HL-60 (cell line): ENCODE measurements at regions not wholly inside any gene's neighbourhood (a gene's known extent, or its start where the extent isn't known, plus 50 kb on each side); places are given as distances from the start of the nearest gene placed in this dataset.

Experiments
- DNase-seq, 2 experiments: peaks; one replicate each; pipeline ENCODE4 v3.0.0-alpha.2; 2010 to 2020; ENCODE audit warnings: low read depth in 1 of 2, low spot score in 1 of 2
- H3K27ac ChIP-seq: fragments of 250-450 bp; sonication (Bioruptor Pico); replicated peaks from 2 replicates; pipeline ENCODE4 v1.5.1; 2020; ENCODE audit warnings: mild to moderate bottlenecking, moderate library complexity
- H3K27me3 ChIP-seq: fragments of 250-450 bp; sonication (Bioruptor Pico); 2 replicates; pipeline ENCODE4 v1.5.1; 2021; ENCODE audit warnings: mild to moderate bottlenecking, moderate library complexity; ENCODE audit not compliant: insufficient read depth, poor library complexity, severe bottlenecking
- H3K4me3 ChIP-seq: replicated peaks from 2 replicates; pipeline ENCODE4 v1.5.1; 2011; ENCODE audit warnings: mild to moderate bottlenecking, control low read depth, low read length; ENCODE audit not compliant: insufficient read depth
- GABPA ChIP-seq: IDR thresholded peaks from 2 replicates; pipeline ENCODE4 v1.6.1; 2012; ENCODE audit warnings: low read depth
- POLR2AphosphoS5 ChIP-seq: IDR thresholded peaks from 2 replicates; pipeline ENCODE4 v1.6.1; 2012; ENCODE audit warnings: low read depth
- SPI1 ChIP-seq: IDR thresholded peaks from 2 replicates; pipeline ENCODE4 v1.6.1; 2012; ENCODE audit warnings: low read depth, mild to moderate bottlenecking, borderline replicate concordance
- TF ChIP-seq, protein P1 (sequence below): IDR thresholded peaks from 2 replicates; pipeline ENCODE4 v1.6.1; 2012; ENCODE audit warnings: low read depth; ENCODE audit not compliant: insufficient replicate concordance
- TF ChIP-seq, protein P2 (sequence below): IDR thresholded peaks from one replicate; pipeline ENCODE4 v1.5.1; 2011; ENCODE audit warnings: low read length, control low read depth, inconsistent platforms; ENCODE audit not compliant: insufficient read depth

DNA sequence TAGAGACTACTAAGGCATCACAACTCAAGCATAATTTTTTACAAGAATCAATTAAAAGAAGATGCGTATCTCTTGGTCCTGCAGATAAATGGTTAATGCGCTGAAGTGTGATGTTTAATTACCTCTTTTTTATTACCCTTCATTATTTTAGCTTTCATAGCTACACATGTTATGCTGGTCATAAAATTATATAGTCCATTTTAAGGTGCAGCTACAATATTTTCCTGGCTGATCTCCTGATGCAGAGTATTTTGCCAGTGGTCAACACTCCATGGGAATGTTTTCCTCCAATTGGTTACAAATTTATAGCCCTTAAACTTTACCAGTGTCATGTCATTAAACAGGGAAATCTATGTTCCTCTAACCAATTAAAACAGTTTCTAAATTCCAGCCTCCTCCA lies 1617.2 kb downstream of the PCDH7 start:
- TF ChIP-seq GABPA: no peak
- no peak for TF ChIP-seq POLR2AphosphoS5
- TF ChIP-seq, protein P1, sequence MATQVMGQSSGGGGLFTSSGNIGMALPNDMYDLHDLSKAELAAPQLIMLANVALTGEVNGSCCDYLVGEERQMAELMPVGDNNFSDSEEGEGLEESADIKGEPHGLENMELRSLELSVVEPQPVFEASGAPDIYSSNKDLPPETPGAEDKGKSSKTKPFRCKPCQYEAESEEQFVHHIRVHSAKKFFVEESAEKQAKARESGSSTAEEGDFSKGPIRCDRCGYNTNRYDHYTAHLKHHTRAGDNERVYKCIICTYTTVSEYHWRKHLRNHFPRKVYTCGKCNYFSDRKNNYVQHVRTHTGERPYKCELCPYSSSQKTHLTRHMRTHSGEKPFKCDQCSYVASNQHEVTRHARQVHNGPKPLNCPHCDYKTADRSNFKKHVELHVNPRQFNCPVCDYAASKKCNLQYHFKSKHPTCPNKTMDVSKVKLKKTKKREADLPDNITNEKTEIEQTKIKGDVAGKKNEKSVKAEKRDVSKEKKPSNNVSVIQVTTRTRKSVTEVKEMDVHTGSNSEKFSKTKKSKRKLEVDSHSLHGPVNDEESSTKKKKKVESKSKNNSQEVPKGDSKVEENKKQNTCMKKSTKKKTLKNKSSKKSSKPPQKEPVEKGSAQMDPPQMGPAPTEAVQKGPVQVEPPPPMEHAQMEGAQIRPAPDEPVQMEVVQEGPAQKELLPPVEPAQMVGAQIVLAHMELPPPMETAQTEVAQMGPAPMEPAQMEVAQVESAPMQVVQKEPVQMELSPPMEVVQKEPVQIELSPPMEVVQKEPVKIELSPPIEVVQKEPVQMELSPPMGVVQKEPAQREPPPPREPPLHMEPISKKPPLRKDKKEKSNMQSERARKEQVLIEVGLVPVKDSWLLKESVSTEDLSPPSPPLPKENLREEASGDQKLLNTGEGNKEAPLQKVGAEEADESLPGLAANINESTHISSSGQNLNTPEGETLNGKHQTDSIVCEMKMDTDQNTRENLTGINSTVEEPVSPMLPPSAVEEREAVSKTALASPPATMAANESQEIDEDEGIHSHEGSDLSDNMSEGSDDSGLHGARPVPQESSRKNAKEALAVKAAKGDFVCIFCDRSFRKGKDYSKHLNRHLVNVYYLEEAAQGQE: no peak
- TF ChIP-seq SPI1: no peak
- TF ChIP-seq, protein P2, sequence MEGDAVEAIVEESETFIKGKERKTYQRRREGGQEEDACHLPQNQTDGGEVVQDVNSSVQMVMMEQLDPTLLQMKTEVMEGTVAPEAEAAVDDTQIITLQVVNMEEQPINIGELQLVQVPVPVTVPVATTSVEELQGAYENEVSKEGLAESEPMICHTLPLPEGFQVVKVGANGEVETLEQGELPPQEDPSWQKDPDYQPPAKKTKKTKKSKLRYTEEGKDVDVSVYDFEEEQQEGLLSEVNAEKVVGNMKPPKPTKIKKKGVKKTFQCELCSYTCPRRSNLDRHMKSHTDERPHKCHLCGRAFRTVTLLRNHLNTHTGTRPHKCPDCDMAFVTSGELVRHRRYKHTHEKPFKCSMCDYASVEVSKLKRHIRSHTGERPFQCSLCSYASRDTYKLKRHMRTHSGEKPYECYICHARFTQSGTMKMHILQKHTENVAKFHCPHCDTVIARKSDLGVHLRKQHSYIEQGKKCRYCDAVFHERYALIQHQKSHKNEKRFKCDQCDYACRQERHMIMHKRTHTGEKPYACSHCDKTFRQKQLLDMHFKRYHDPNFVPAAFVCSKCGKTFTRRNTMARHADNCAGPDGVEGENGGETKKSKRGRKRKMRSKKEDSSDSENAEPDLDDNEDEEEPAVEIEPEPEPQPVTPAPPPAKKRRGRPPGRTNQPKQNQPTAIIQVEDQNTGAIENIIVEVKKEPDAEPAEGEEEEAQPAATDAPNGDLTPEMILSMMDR: no peak
- Histone ChIP-seq H3K27me3 (no peaks in the 10 kb centered on the region), H3K27ac (no peak overlapping the region), H3K4me3 (no peak overlapping the region)
- DNase-seq: no peak

DNA sequence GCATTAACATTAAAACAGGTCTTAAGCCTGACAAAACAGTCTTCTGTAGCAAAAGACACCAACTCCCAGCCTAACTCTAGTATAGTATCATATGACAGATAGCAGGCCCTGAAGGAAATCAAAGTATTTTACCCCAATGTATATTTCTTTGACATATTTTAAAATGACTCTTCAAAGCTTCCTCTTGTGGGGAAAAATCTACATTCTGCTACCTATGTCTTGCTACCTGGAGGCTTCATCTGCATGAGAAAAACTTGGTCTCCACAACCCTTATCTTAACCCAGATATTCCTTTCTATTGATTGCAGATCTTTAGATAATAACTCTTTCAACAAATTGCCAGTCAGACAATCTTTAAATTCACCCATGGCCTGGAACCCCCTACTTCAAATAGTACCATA lies 1620.4 kb downstream of the PCDH7 start:
- TF ChIP-seq, protein P1: no peak
- TF ChIP-seq POLR2AphosphoS5 (no peak), SPI1 (no peak), GABPA (no peak)
- TF ChIP-seq, protein P2: no peak
- H3K27ac ChIP-seq: no peak overlapping the region
- no peaks in the 10 kb centered on the region for H3K27me3 ChIP-seq
- no peak overlapping the region for H3K4me3 ChIP-seq
- no peak for DNase-seq

DNA sequence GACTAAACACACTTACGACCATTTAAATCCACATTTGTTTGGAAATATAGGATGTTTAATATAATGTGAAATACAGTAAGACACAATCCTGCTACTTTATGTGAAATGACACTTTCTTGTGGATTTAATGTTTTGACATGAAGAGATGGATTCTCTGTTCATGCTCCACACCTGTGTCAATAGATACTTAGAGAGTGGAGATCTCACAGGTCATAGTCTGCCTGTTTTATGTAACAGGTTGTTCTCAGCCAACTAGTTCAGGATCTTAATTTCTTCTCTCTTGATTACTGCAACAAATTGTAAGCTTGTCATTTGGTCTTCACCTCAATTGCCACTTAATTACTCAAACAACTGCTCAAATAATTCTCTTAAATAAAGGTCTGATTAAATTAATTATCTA lies 1621.2 kb downstream of the PCDH7 start:
- H3K27me3 ChIP-seq: no peaks in the 10 kb centered on the region
- H3K4me3 ChIP-seq: no peak overlapping the region
- no peak overlapping the region for H3K27ac ChIP-seq
- TF ChIP-seq, protein P2: no peak
- TF ChIP-seq GABPA (no peak), SPI1 (no peak), POLR2AphosphoS5 (no peak)
- TF ChIP-seq, protein P1: no peak
- no peak for DNase-seq
